ENCODE measurements at regions not wholly inside any gene's neighbourhood (a gene's known extent, or its start where the extent isn't known, plus 50 kb on each side); places are given as distances from the start of the nearest gene placed in this dataset.
"Not testable (repeated sequence)": the region's sequence is repeated elsewhere in the genome, so short reads cannot be mapped to it uniquely, and the experiment has no call there.

DNA sequence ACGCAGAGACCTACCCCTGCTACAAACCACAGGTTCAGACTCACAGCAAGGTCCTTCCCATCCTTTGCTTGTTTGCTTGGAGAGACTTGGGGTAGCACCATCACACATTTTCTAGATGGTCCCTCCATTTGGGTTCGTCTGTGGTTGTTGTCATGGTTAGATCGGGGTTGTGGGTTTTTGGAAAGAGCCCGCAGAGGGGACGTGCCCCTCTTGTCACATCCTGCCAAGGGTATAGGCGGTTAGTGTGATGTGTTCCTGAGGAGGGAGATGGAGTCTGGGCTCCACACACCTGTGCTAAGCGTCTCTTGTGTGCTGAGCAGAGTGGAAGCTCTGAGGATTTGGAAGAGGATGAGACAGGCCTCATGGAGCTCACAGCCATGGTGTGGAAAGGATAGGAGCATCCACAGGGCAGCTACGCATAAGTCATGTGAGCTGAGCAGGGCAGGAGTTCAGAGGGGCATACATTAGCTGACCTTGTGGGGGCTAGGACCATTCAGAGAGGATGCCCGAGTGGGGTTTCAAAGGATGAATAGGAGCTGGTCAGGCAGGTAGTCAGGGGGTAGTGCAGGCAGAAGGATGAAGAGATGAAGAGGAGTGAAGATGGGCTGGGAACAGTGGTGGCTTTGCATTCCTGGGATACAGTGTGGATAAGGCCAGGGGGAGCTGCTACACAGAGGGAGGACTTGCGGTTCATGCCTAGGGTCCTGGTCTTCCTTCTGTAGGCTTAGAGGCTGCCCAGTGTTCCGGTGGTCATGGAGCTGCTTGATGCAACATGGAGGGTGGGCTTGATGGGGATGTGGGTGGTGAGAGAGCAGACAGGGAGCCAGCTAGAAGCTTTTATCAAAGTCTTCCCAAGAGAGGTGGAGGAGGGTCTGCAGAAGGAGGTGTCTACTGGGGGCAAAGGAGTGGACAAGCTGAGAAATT lies 62.9 kb downstream of the ACKR3 start:
- no peak for DNase-seq

- DNase-seq, result no peak
Observed at GRCh38 chr2:236633219-236633570, 63.6 kb downstream of the ACKR3 start.

DNA sequence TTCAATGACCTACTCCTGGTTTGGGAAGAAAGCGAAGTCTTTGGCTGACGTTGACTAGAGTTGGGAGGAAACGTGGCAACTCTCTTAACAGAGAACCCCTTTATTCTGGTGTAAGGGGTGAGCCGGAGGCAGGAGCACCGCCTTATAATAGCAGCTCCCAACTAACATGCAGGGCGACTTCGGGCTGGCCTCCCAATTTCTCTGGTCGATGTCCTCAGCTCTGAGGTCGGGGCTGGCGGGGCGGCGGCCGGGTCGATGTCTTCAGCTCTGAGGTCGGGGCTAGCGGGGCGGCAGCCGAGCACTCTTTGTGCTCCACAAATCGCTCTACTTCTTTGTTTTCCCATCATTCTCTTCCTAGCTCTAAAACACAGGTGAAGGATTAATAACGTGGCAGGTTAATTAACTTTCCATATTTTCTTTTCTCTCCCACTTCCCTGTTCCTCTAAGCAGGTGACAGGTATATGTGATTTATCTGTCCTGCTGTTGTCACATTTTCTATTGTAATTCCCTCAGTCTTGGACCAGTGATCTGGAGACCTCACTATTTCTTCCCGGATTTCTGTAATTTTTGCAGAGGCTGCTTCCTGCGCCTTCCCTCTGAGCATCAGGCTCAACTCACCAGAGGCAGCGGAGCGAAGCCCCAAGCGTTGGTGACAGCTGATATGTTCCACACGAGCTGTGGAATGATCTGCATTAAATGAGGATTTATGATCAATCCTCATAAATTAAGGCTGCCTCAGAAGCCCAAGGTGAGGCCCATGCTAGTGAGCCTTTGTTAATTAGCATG lies 64.3 kb downstream of the ACKR3 start:
- no peak for DNase-seq

DNA sequence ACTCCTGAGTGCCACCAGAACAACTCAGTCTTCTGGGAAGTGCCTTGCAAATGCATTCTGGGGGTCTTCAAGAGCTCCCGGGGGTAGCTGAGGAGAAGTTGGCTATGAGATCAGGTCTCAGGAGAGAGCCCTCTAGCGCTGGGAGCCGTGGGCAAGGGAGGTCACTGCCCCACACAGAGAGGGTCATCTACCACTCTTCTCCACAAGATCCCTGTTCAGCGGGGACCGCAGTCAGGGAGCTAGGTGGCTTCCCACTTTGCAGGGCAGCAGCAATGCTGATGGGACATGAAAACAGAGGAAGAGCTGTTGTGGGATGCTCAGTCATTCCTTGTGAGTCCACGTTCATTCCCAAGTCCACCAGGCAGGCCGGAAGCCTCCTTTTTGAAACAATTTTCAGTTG lies 66.6 kb downstream of the ACKR3 start:
- no peak for DNase-seq

DNA sequence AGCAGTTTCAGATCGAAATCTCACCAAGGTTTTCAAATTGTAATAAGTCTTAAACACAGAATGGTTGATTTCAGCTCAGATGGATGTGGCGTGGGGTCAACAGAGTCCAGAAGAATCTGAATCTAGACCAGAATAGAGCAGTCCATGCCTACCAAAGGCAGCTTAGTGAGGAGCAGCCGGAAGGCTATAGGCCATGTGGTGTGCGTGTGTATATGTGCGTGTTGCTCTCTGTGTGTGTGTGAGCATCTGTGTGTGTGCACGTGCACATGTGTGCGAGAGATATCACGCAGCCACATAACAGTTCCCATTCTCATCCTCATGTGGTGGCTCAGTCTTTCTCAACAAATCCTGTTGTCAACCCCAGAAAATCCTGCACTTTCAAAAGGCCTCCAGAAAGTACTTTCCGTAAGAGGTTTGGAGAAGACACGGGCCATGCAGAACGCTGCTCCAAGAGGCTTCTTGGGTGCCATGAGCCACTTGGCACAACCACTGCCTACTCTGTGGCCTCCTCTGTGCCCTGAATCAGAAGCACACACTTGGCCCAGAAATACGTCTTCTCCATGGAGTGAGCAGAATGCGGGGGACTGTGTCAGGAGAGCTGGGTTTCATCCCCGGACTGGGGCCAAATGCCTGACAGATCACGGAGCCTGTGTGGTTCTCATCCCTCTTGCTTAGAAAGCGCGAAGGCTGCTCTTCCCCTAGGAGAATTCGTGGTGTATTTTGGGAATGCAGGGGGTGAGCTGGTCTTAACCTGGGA lies 67.3 kb downstream of the ACKR3 start:
- DNase-seq, result no peak

- DNase-seq, result no peak
Observed at GRCh38 chr2:236637686-236638569, 68.3 kb downstream of the ACKR3 start.

- no peak for DNase-seq
Observed at GRCh38 chr2:236638707-236639106, 69.1 kb downstream of the ACKR3 start.

GRCh38 chr2:236639461-236640235 lies 70.0 kb downstream of the ACKR3 start:
- DNase-seq, result no peak

DNA sequence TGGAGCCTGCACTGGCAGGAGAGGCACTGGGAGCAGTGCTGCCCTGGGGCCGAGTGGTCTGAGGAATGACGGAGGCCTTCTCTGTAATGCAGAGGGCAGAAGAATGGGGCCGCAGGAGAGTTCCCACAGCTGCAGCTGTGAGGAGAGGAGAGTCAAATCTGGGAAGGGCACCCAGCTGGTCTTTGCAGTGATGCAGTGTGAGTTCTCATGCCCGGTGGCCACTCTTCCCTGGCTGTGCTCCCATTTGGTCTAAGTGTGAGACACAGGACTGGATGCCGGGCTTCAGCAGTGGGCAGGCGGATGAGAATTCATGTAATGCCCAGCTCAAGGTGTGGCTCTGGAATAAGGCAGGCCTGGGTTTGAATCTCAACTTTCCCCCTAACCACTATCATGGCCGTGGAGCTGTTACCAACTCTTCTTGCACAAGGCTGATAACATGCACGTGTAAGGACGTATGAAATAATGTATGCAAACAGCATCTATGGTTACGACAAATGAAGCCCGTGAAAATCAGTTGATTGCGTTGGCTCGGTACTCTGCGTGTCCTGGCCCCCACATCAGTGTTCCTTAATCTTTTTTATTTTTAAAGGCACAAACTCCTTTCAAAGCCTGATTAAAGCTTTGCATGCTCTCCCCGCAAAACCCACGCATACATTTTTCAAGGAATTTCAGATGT lies 71.6 kb downstream of the ACKR3 start:
- DNase-seq, result no peak

GRCh38 chr2:236642125-236642524 lies 72.5 kb downstream of the ACKR3 start:
- no peak for DNase-seq

DNA sequence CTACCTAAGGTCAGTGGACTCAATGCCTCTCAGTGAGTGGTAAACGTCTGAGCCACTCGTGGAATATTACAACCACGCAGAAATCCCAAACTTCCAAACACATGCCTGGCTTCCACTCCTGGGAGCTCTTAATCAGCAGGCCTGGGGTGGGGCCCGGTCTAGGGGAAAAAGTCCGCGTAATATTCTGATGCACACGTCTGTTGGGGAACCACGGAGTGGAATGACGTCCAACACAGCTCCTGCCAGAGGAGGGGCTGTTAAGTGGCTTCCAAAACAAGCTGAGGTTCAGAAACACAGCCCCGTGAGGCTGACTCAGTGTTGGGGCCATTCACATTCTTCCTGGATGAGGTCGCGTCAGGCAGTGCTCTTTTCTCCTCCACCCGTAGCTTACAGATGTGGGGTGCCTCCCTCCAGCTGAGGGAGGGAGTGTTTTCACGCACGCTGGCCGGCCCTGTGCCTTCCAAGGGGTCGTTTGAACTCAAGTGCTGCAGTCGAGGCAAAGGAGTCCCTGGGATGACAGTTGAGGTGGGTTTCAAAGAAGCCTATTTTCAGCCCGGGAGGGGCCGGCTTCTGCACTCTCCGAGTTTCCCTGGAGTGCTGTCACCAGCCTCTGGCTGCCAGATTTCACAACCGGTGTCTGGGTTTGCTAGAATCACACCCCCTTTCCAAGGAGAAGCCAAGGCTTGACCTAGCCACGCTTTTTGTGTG lies 73.1 kb downstream of the ACKR3 start:
- no peak for DNase-seq

DNA sequence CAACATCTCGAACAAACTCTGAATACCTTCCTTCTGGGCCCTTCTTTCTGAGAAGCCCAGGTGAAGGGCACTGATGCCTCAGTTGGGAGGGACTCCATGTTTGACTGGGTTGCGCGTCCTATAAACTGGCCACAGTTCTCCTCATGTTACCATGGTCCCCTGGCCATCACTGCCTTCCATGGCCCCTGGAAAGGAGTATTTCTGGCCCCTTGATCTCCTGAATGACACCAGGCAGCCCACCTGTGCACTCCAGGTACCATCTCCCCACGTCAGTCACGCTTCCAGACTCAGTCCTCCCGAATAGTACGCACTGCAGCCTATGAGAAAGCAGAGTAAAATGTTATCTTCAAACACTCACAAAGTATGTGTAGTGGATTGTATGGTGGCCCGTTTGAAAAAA lies 73.9 kb downstream of the ACKR3 start:
- DNase-seq, result no peak

- no peak for DNase-seq
Observed at GRCh38 chr2:236644067-236644466, 74.4 kb downstream of the ACKR3 start.

DNA sequence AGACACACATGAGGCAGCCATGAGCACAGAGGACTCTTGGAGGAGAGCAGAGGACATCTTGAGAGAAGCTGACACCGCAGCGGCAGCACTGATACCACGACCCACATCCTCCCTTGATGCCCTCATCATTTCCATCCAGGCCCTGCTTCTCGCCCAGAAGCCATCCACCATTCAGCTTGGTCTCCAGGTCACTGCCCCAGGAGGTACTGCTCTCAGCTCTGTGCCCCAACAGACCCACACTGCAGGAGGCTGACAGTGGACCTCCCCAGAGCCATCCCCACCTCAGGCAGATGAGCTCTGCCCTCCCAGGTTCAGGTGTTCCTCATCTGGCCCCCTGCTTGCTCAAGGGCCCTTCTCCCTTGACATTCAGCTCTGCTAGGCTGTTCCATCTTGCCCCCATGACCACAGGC lies 74.9 kb downstream of the ACKR3 start:
- DNase-seq, result no peak

- DNase-seq, result not testable (repeated sequence)
Observed at GRCh38 chr2:236645141-236645540, 75.5 kb downstream of the ACKR3 start.

DNA sequence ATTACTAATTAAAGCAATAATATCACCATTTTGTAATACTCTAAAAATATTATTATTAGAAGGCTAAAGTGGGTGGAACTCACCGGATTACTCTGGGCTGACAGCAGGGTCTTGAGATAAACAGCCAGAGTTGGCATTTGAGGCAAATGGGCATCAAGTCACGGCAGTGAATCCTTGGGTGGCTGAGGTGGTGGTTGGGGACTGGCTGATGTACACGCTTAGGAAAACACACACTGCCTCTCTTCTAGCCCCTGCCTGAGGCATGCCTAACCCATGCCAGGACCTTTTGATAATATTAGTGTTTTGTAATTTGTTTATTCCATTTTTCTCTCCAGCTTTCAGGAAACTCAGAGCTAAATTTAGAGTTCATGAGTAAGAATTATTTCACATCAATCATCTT lies 76.8 kb downstream of the ACKR3 start:
- DNase-seq, result no peak

DNA sequence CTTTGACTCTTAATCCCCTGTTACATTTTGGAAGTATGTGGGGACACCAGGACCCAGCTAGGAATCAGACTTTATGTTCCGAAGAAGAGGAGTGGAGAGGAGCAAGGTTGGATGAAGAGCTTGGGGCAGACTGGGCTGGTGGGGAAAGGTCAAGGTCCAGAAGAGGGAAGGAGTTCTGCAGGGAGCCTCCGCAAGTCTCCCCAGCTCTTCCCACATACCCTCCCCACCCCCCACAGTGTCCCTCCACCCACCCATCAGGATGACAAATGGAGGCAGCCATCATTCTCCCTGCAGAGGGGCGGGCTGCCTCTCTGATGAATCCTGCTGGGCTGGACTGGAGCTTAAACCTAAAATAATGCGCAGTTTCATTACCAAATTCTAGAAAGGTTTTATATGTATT lies 77.2 kb downstream of the ACKR3 start:
- no peak for DNase-seq

DNA sequence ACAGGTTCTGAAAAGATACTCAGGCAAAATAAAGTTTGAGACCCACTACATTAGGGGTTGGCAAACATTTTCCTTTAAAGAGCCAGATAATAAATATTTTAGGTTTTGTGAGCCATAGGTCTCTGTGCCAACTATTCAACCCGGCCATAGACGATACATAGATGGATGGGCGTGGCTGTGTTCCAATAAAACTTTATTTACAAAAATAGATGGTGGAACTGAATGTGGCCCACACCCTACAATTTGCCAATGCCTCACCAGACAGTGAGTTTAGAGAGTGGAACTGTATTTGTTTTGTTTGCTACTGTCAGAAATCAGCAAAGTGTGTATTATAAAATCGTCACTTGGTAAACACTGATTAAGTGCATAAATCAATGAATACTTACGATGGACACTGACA lies 78.0 kb downstream of the ACKR3 start:
- no peak for DNase-seq

- no peak for DNase-seq
Observed at GRCh38 chr2:236653863-236654262, 84.2 kb downstream of the ACKR3 start.

- no peak for DNase-seq
Observed at GRCh38 chr2:236654496-236654895, 84.9 kb downstream of the ACKR3 start.

Measured in stimulated activated naive CD4-positive, alpha-beta T cell treated with Interleukin-2 at 50 U/mL for 16 hours (primary cell).